COR-L47 (cell line): ENCODE measurements at regions not wholly inside any gene's neighbourhood (a gene's known extent, or its start where the extent isn't known, plus 50 kb on each side); places are given as distances from the start of the nearest gene placed in this dataset.

Experiments used
- DNase-seq: peaks from one replicate; lab custom pipeline; 2025; lab: John Stamatoyannopoulos, UW

DNA sequence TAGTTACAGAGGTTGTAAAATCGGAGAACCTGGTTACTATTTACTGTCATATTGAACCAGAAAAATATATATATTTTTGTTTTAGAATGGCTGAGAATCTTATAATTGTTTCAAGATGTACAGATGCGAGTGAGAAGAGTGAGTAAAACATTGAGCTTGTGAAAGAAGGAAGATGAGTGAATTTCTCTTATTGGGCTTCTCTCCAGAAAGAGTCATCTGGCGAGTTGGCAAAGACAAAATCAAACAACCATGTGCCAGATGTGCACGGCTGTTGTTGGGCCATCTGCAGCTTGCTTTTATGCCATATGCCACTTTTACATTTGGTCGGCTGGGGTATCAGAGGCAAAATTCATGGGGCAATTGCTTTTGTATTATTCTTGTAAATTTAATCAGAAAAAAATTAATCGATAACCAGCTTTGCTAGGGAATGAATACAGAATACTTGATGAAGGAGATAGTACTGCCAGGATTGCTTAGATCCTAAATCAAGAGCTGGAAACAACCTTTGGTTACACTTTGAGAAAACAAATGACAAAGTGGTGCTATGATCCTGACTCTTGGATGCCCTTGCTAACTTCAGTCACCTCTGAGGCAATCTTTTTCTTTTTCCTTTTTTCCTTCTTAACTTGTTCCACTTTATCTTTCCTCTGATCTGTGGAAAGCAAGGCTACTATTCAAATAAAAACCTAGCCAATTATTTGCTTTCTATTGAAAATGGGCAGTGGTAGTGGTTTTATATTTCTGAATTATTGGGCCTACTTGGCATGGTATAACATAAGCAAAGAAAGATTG is 97.1 kb upstream of the GRIK2 start:
- DNase-seq, result no peak

- no peak for DNase-seq
Observed at GRCh38 chr6:101302593-101302992, 90.9 kb upstream of the GRIK2 start.

DNA sequence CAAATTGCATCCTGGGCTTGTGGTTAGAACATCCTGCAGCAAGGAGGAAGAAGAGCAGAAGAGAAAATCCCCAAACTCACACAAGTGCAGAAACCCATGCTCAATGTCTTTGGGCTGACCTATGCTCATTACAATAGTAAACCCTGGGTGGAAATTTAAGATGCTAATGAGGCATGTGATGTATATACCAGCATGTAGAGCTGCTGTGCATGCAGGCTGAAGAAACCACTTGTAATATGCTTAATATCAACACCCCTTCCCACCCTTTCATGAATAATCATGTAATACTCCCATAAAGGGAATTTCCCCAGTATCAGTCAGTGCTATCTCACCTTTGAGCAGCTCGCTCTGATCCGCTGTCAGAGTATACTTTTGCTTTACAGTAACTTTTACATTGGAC is 90.0 kb upstream of the GRIK2 start:
- no peak for DNase-seq

- no peak for DNase-seq
Observed at GRCh38 chr6:101312652-101313051, 80.9 kb upstream of the GRIK2 start.

DNA sequence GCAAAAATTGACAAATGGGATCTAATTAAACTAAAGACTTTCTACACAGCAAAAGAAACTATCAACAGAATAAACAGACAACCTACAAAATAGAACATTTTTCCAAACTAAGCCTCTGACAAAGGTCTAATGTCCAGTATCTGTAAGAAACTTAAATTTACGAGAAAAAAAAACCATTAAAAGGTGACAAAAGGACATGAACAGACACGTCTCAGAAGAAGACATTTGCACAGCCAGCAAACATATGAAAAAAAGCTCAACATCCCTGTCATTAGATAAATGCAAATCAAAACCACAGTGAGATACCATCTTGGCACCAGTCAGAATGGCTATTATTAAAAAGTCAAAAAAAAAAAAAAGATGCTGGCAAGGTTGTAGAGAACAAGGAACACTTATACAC is 70.6 kb upstream of the GRIK2 start:
- no peak for DNase-seq

DNA sequence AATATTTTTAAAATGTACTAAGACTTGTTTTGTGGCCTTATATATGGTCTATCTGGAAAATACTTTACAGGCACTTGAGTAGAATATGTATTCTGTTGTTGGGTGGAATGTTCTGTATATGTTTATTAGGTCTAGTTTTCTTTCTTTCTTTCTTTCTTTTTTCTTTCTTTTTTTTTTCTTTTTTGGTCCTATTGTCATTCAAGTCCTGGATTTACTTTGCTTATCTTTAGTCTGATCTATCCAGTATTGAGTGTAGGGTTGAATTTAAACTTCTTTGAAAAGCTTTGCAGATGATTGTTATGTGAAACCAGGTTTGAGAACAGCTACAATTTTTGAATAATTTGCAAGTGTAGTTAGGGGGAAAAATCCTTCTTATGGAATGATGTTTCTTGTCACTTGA is 67.1 kb upstream of the GRIK2 start:
- DNase-seq, result no peak

GRCh38 chr6:101341926-101342325 is 51.6 kb upstream of the GRIK2 start:
- no peak for DNase-seq
